GM06990 (cell line): ENCODE measurements at regions not wholly inside any gene's neighbourhood (a gene's known extent, or its start where the extent isn't known, plus 50 kb on each side); places are given as distances from the start of the nearest gene placed in this dataset.

Experiments used
- DNase-seq: peaks from one replicate; pipeline ENCODE4 v3.0.0-alpha.2; 2011; ENCODE audit not compliant: insufficient read length; ENCODE audit errors: extremely low read depth
- H3K27me3 ChIP-seq: replicated peaks from 2 replicates; pipeline ENCODE4 v1.6.0; 2011; ENCODE audit warnings: low read length; ENCODE audit not compliant: control insufficient read depth, insufficient read depth
- H3K36me3 ChIP-seq: 2 replicates; pipeline ENCODE4 v1.5.1; 2011; ENCODE audit warnings: low read length; ENCODE audit not compliant: control insufficient read depth, insufficient read depth
- H3K4me3 ChIP-seq: replicated peaks from 2 replicates; pipeline ENCODE4 v1.5.1; 2011; ENCODE audit warnings: low read depth, mild to moderate bottlenecking, control low read depth, low read length
- TF ChIP-seq, protein P1 (sequence below): IDR thresholded peaks from 2 replicates; pipeline ENCODE4 v1.5.1; 2011; ENCODE audit warnings: low read length, control low read depth, mild to moderate bottlenecking, inconsistent platforms; ENCODE audit not compliant: insufficient read depth, poor library complexity, severe bottlenecking

DNA sequence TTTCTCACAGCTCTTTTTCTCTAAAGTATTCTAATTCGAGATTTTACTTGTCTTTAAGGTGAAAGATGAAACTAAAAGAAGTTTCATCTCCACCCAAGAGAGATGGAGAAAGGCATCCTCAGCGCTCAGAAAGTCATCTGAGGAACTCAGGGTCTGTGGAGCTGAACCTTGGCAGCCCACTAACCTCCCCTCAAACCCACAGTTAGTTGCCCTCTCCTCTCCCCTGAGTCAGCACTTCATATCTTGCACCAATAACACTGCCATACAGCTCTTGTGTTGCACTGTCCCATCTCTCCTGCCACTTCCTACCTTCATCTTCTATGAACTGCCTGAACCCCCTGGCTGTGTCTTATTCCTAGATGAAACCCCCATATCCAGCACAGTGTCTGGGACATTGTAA is 184.8 kb downstream of the RAB28 start:
- no peaks in the 10 kb centered on the region for H3K27me3 ChIP-seq
- H3K36me3 ChIP-seq = no peaks in the 10 kb centered on the region
- TF ChIP-seq, protein P1, sequence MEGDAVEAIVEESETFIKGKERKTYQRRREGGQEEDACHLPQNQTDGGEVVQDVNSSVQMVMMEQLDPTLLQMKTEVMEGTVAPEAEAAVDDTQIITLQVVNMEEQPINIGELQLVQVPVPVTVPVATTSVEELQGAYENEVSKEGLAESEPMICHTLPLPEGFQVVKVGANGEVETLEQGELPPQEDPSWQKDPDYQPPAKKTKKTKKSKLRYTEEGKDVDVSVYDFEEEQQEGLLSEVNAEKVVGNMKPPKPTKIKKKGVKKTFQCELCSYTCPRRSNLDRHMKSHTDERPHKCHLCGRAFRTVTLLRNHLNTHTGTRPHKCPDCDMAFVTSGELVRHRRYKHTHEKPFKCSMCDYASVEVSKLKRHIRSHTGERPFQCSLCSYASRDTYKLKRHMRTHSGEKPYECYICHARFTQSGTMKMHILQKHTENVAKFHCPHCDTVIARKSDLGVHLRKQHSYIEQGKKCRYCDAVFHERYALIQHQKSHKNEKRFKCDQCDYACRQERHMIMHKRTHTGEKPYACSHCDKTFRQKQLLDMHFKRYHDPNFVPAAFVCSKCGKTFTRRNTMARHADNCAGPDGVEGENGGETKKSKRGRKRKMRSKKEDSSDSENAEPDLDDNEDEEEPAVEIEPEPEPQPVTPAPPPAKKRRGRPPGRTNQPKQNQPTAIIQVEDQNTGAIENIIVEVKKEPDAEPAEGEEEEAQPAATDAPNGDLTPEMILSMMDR = no peak
- no peak overlapping the region for H3K4me3 ChIP-seq
- no peak for DNase-seq

DNA sequence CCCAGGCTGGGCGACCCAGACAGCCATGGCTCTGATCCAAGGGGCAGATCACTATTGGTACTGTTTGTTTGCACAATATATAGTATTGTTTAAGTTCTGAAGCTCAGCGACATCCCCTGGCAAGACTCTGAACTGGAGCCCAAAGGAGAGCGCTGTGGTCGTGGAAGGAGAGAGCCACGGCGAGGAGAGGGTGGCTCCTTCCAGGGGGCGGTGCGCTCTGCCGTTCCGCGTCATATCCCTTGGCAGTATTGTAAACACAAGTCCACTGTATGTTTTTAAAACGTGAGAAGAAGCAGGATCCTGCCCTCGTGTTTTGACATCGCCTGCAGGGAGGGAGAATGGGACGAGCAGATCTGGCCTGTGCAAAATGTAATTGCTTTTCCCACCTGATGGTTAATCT is 185.5 kb downstream of the RAB28 start:
- H3K4me3 ChIP-seq = no peak overlapping the region
- no peaks in the 10 kb centered on the region for H3K36me3 ChIP-seq
- TF ChIP-seq, protein P1 = no peak
- no peak for DNase-seq
- no peaks in the 10 kb centered on the region for H3K27me3 ChIP-seq

DNA sequence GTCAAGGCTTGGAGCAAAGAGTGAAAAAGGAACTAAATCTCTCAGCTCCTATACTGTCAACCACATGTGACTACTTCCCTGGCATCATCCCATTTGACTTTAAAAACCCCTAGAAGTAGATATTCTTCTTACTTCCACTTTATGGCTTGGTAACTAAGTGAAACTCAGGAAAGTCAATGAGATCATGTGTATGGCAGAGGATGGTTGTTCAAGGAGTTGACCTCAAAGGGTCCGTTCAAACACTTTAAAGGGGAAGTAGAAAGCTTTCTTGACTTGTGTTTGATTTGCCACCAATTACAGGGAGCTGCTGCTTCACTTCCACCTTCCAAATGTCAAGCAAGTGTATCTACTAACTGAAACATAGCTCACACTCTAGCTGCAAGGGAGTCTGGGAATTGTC is 187.2 kb downstream of the RAB28 start:
- TF ChIP-seq, protein P1 = no peak
- Histone ChIP-seq H3K36me3 (no peaks in the 10 kb centered on the region), H3K27me3 (no peaks in the 10 kb centered on the region), H3K4me3 (no peak overlapping the region)
- no peak for DNase-seq

DNA sequence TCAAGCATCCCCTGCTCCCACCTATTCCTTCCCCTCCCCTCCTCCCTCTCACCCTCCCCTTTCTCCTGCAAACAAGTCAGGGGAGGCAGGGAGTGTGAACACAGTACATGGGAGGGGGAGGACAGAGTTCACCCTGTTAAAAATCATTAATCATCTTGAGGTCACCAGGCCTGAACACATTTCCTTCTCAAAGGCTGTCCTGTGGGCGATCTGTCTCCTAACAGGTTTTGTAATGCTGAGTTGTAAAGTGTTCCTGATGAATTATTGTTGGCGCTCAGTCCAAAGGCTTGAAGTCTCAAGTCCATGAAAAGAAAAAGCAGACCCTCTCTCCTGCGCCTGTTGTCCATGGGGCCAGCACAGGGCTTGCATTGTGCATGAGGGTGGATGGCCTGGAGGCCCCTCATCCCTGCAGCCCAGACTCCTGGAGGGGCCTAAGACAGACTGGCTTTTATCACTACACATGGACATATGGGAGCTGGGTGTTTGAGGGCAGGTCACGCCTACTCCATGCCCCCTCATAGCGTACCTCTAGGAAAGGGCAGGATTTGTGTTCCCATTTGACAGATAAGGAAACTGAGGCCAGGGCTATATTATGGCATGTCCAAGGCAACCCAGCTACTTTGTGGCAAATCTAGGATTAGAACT is 189.1 kb downstream of the RAB28 start:
- Histone ChIP-seq H3K36me3 (no peaks in the 10 kb centered on the region), H3K27me3 (no peaks in the 10 kb centered on the region), H3K4me3 (no peak overlapping the region)
- TF ChIP-seq, protein P1 = no peak
- DNase-seq = no peak

DNA sequence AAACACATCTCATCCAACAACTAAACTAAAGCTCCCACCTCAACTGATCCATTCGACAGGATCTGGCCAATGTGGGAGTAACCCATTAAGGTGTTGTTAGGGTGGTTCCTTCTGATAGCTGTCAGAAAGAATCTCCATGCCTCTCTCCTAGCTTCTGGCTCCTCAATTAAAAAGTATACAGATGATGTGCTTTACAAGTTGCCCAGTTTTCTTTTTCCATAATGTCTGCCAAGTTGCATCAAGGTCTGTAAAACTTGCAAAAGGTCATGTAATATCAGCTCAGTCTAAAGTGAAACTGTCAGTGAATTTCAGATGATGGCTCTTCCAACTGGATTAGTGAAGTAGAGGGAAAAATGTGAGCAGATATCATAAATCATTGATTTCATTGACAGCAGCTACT is 191.8 kb downstream of the RAB28 start:
- Histone ChIP-seq H3K4me3 (no peak overlapping the region), H3K27me3 (no peaks in the 10 kb centered on the region), H3K36me3 (no peaks in the 10 kb centered on the region)
- DNase-seq = no peak
- TF ChIP-seq, protein P1 = no peak

DNA sequence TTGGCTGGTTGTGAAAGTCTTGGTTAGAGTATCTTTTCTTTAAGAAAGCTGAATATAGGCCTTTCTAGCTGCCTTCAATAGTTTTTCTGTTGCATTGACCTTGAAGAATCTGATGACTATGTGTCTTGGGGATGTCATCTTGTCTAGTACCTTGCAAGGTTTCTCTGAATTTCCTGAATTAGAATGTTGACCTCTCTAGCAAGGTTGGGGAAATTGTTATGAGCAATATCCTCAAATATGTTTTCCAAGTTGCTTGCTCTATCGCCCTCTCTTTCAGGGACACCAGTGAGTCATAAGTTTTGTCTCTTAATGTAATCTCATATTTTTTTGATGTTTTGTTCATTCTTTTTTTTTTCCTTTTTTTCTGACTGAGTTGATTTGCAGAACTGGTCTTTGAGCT is 194.7 kb downstream of the RAB28 start:
- H3K36me3 ChIP-seq = no peaks in the 10 kb centered on the region
- no peak overlapping the region for H3K4me3 ChIP-seq
- TF ChIP-seq, protein P1 = no peak
- DNase-seq = no peak
- H3K27me3 ChIP-seq = no peaks in the 10 kb centered on the region
